Suppressor macrophage (primary cell): ENCODE measurements at regions not wholly inside any gene's neighbourhood (a gene's known extent, or its start where the extent isn't known, plus 50 kb on each side); places are given as distances from the start of the nearest gene placed in this dataset.
"Not testable (repeated sequence)": the region's sequence is repeated elsewhere in the genome, so short reads cannot be mapped to it uniquely, and the experiment has no call there.

Source experiments
- DNase-seq, 4 experiments: peaks; one replicate each; pipeline ENCODE4 v3.0.0-alpha.2; 2020 to 2022

DNA sequence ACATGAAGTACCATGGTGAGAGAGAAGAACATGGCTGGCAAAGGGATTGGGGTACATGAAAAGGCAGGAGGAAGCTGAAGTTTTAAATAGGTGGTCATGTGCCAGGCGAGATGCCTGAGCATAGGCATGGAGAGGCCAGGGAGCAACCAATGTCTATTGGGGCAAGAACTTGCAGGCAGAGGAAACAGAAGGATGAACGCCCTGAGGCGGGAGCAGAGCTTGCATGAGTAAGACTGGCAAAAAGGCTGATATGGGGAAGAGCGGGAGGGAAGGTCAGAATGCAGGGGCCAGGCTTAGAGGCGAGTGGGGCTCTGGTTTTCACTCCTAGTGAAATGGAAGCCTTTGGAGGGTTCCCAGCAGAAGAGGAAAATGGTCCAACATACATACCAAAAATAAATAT, 52.5 kb upstream of the VSTM5 start:
- DNase-seq, result no peak

DNA sequence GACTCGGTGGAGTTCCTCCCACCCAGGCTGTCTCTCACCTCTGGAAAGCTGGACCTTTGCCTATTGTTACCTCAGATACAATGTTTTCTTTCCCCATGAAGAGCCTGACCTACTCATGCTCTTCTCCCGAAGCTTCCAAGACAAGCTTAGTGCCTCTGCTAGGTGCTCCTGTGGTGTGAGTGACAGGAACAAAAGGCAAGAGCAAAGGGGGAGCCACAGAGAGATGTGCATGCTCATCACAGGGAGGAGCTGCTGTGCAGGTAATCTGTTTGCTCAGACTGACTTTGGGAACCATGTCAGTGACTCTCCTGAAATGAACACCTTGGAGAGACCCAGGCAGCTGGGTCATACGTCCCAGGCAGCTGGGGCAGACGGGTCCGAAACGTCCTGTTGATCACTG, 53.6 kb upstream of the VSTM5 start:
- no peak for DNase-seq

DNA sequence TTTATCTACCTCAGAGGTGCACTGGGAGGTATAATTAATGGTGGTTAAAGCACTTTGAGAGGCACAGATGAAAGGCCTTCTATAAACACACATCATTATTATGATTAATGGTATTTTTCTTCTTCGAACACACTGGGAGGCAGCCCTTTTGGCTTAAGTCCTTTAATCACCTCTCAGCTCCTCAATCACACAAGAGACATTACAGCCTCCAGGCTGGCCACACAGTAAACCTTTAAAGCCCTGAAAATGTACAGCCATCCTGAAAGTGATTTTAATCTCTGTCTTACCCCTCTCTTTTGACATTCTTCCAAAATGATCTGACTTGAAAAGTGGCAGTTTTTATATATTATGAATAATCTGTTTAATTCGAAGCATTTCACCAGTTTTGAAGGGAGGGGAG, 54.3 kb upstream of the VSTM5 start:
- DNase-seq, result no peak

DNA sequence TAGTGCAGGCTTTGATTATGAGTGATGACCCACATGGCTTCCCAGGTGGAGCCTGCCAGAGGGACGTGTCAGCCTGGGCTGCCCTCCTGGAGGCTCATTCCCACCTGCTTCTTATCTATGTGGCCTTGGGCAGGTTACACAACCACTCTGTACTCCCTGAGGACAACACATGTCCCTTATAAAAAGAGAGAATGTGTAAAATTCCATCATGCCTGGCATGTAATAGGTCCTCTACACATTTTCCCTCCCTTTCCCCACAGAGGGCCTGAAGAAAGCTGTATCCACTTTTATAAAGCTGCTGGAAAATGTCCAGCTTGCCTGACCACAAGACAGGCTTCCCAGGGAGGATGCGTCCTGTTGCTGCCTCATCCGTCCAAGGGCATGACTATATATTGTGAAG, 55.0 kb upstream of the VSTM5 start:
- no peak for DNase-seq

GRCh38 chr11:93906486-93906885, 56.1 kb upstream of the VSTM5 start:
- DNase-seq, result no peak

DNA sequence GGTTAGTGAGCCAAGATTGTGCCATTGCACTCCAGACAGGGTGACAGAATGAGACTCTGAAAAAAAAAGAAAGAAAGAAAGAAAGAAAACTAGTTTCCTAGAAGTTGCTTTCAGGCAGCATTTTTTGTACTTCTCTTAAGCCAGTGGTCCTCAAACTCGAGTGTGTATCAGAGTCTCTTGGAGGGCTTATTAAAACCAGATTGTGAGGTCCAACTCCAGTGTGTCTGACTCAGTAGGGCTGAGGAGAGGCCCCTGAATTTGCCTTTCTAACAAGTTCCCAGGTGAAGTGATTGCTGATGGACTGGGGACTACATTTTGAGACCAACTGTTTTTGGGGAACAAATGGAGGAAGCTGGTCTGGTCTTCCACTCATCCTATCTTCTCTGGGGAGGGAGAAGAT, 57.5 kb upstream of the VSTM5 start:
- DNase-seq, result no peak

- DNase-seq, result no peak
These were observed 58.3 kb upstream of the VSTM5 start for GRCh38 chr11:93908689-93909088.

- no peak for DNase-seq
These were observed 67.3 kb upstream of the VSTM5 start for GRCh38 chr11:93917673-93918072.

- DNase-seq, result peak; percentile 32 to 64 (median 49)
These were observed 71.5 kb upstream of the VSTM5 start for GRCh38 chr11:93921695-93922468.

- DNase-seq, result no peak
These were observed 72.4 kb upstream of the VSTM5 start for GRCh38 chr11:93922830-93923229.

- not testable (repeated sequence) for DNase-seq
These were observed 75.7 kb upstream of the VSTM5 start for GRCh38 chr11:93926099-93926498.

GRCh38 chr11:93929407-93929806, 79.0 kb upstream of the VSTM5 start:
- no peak for DNase-seq

DNA sequence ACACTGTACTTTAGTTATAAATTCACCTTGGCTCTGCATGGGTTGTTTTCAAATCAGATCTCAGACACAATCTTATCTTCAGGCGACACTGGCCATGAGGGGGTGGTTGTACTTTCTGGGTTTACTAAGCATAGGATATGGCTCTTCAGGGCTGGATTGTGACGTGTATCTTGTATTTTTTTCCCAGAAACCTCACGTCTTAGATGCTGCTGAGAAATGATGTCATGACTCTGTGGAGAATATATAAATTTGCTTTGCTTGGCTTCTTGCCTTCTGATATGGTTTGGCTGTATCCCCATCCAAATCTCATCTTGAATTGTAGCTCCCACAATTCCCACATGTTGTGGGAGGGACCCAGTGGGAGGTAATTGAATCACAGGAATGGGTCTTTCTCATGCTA, 82.8 kb upstream of the VSTM5 start:
- no peak for DNase-seq

DNA sequence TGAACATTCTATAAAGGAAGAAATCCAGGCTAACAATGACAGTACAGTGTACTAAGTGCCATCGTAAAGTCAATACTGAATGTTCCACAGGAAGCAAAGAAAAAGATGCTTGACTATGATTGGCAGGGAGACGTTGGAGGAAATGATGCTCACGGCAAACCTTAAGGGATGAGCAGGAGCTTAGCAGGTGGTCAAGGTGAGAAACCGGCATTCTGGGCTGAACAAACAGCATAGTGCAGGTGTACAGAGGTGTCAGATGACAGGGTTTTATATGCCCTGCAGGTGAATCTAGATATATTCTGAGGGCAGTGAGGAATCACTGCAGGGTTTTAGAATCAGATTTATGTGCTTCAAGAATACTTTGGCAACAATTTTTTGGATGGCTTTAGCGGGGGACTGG, 85.3 kb upstream of the HEPHL1 start:
- DNase-seq, result no peak

GRCh38 chr11:93936460-93936859, 84.7 kb upstream of the HEPHL1 start:
- no peak for DNase-seq

- peak; percentile 25 to 63 (median 40) for DNase-seq
These were observed 81.9 kb upstream of the HEPHL1 start for GRCh38 chr11:93939084-93939760.

DNA sequence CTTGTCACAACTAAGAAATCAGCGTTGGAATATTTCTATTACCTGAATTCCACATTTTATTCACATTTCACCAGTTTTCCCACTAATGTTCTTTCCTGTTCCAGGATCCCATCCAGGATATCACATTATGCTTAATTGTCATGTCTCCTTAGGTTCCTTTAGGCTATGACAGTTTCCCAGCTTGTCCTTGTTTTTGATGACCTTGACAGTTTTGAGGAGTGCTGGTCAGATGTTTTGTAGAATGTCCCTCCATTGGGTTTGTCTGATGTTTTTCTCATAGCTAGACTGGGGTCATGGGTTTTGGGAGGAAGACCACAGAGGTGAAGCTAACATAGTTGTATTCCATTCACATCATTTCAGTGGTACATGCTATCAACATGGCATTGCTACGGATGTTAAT, 80.8 kb upstream of the HEPHL1 start:
- no peak for DNase-seq

- no peak for DNase-seq
These were observed 79.0 kb upstream of the HEPHL1 start for GRCh38 chr11:93942176-93942575.

DNA sequence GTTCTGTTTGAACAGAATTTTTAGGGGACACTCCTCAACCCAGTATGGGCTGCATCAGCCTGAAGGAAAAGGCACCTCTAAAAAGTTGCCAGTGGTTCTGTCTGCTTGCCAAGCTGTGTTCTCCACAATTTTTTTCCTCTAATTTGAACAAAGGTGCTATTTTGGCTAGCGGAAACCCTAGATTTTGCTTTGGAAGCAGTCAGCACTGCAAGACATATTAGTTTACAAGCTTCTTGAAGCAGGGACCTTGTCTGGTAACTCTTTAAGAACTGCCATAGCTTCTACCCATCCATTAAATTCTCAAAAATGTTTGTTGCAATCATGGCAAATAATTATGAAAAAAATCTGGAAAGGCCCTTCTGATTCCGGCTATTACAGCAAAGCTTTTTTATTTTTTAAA, 75.6 kb upstream of the HEPHL1 start:
- DNase-seq, result no peak

DNA sequence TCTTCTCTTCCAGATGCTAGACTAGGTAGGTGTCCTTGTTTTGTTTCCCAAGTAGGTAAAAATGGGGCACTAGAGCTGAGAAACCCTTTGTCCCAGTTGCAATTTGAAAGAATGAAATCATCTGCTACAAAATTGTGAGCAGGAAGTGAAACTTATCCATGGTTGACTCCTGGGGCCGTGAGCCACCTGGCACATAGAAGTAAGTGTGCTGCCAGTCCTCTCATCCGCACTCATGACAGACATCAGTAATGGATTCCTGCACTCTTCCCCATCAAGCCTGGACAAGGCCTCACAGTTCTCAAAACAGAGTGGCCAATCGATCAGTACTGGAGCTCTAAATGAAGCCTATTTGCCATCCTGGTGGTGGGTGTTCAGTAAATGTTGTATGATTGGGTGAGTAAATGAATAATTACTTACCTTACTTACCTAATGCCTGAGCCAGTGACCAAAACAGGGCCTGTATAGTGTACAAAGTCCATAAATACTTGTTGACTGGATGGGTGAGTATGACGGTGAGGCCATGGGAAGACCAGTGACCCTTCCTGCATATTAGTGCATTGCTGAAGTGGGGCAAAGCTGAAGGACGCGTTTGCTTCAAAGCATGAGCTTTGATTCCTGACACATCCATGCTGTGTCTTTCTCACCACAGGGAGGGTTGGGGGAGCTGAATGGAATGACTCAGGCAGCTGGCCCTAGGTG, 68.9 kb upstream of the HEPHL1 start:
- DNase-seq, result no peak

- no peak for DNase-seq
These were observed 63.7 kb upstream of the HEPHL1 start for GRCh38 chr11:93957397-93957952.

DNA sequence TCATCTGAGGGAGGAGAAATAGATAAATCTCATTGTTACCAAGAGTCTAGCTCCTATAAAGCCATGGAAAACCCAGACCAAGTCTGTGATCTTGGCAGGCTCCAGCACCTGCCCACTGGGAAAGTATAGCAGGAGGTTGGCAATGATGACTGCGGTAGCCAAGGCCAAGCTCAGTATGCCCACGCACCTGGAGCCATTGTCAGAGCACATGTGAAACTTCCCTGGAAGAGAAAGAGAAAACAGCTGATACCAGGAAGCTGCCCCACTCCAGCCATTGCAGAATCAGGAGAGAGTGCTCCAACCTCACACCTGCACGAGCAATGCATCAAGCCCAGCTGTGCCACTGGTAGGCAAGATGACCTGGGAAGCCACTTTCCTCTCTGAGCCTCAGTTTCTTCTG, 62.2 kb upstream of the HEPHL1 start:
- no peak for DNase-seq

GRCh38 chr11:93959663-93960062, 61.5 kb upstream of the HEPHL1 start:
- DNase-seq, result no peak

DNA sequence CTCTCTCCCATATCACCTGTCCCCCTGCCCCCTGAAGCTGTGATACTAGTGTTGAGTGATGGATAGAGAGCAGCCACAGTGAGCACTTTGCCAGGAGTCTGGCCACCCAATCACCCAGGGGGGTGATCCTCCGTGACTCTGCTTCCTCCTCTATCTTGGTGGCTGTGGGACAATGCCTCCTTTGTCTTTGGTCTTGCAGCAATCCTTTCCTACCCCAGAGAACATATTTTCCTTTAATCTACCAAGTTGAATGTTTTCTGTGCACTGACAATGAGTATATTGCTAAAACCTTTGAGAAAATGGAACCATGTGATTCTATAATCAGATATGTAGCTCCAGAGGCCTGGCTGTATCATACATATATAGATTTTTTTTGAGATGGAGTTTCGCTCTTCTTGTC, 58.1 kb upstream of the HEPHL1 start:
- no peak for DNase-seq
